HEK293 (cell line): ENCODE measurements at regions not wholly inside any gene's neighbourhood (a gene's known extent, or its start where the extent isn't known, plus 50 kb on each side); places are given as distances from the start of the nearest gene placed in this dataset.

Source experiments
- CTCF ChIA-PET: fragments of 350-600 bp; formaldehyde crosslinking; extraction: SDS; loops from one replicate; lab custom pipeline; 2021; ENCODE audit warnings: antibody characterized with exemption; lab: Yijun Ruan, JAX
- POLR2A ChIA-PET: fragments of 300-600 bp; formaldehyde crosslinking; extraction: SDS; loops from one replicate; lab custom pipeline; 2020; ENCODE audit warnings: antibody characterized with exemption, inconsistent platforms; lab: Yijun Ruan, JAX
- H3K27ac ChIP-seq: fragments of 200-500 bp; sonication (Bioruptor generic); 2 replicates; pipeline ENCODE4 v1.5.1; 2014; ENCODE audit warnings: low read depth, low read length, control low read depth, inconsistent platforms; ENCODE audit errors: extremely low read depth
- H3K36me3 ChIP-seq, 2 experiments: fragments of 200-500 bp in 1 of 2; sonication (Bioruptor generic) in 1 of 2; 1 replicate in 1 of 2; 2 replicates in 1 of 2; pipeline ENCODE4 v1.5.1; 2014 to 2017; ENCODE audit warnings: inconsistent platforms in 2 of 2, low read length in 2 of 2; ENCODE audit not compliant: control insufficient read depth in 2 of 2, insufficient read depth in 1 of 2
- H3K4me1 ChIP-seq: fragments of 200-500 bp; sonication (Bioruptor generic); 2 replicates; pipeline ENCODE4 v1.5.1; 2014; ENCODE audit warnings: mild to moderate bottlenecking, low read length, inconsistent platforms; ENCODE audit not compliant: control insufficient read depth, insufficient read depth
- H3K4me3 ChIP-seq: 2 replicates; pipeline ENCODE4 v1.5.1; 2011; ENCODE audit warnings: low read depth, mild to moderate bottlenecking, control low read depth, low read length, moderate library complexity
- H3K9me3 ChIP-seq: fragments of 200-500 bp; sonication (Bioruptor generic); 2 replicates; pipeline ENCODE4 v1.5.1; 2014; ENCODE audit warnings: low read depth, low read length, inconsistent platforms; ENCODE audit not compliant: control insufficient read depth, insufficient read depth
- ATF2 ChIP-seq: fragments of 450-650 bp; formaldehyde crosslinking; IDR thresholded peaks from 2 replicates; pipeline ENCODE4 v1.5.1; 2016; ENCODE audit warnings: missing biosample characterization, missing genetic modification characterization, low read depth
- CTCF ChIP-seq: fragments of 450-650 bp; formaldehyde crosslinking; IDR thresholded peaks from 2 replicates; pipeline ENCODE4 v1.5.1; 2016; ENCODE audit warnings: missing biosample characterization, missing genetic modification characterization
- MZF1 ChIP-seq: fragments of 450-650 bp; formaldehyde crosslinking; IDR thresholded peaks from 2 replicates; pipeline ENCODE4 v1.5.1; 2017; ENCODE audit warnings: missing biosample characterization, missing genetic modification characterization, borderline replicate concordance
- PRDM1 ChIP-seq: fragments of 450-650 bp; formaldehyde crosslinking; IDR thresholded peaks from 2 replicates; pipeline ENCODE4; 2016; ENCODE audit warnings: missing biosample characterization, missing genetic modification characterization
- SCRT2 ChIP-seq: fragments of 450-650 bp; formaldehyde crosslinking; IDR thresholded peaks from 2 replicates; pipeline ENCODE4 v1.5.1; 2016; ENCODE audit warnings: missing biosample characterization, missing genetic modification characterization
- ZBTB17 ChIP-seq: fragments of 450-650 bp; formaldehyde crosslinking; IDR thresholded peaks from 2 replicates; pipeline ENCODE4 v1.5.1; 2016; ENCODE audit warnings: missing biosample characterization, missing genetic modification characterization
- ZBTB49 ChIP-seq: fragments of 450-650 bp; formaldehyde crosslinking; IDR thresholded peaks from 2 replicates; pipeline ENCODE4 v1.5.1; 2016; ENCODE audit warnings: missing biosample characterization, missing genetic modification characterization, low read depth
- ZNF10 ChIP-seq: fragments of 450-650 bp; formaldehyde crosslinking; IDR thresholded peaks from 2 replicates; pipeline ENCODE4 v1.5.1; 2017; ENCODE audit warnings: missing biosample characterization, missing genetic modification characterization
- ZNF221 ChIP-seq: fragments of 450-650 bp; formaldehyde crosslinking; IDR thresholded peaks from 2 replicates; pipeline ENCODE4 v1.5.1; 2017; ENCODE audit warnings: missing biosample characterization, missing genetic modification characterization, borderline replicate concordance
- ZNF239 ChIP-seq: fragments of 450-650 bp; formaldehyde crosslinking; IDR thresholded peaks from 2 replicates; pipeline ENCODE4 v1.5.1; 2016; ENCODE audit warnings: missing biosample characterization, missing genetic modification characterization
- ZNF292 ChIP-seq: fragments of 450-650 bp; formaldehyde crosslinking; IDR thresholded peaks from 2 replicates; pipeline ENCODE4 v1.5.1; 2016; ENCODE audit warnings: low read depth, missing biosample characterization, missing genetic modification characterization, borderline replicate concordance
- ZNF510 ChIP-seq: fragments of 450-650 bp; formaldehyde crosslinking; IDR thresholded peaks from 2 replicates; pipeline ENCODE4 v1.5.1; 2018; ENCODE audit warnings: mild to moderate bottlenecking, missing genetic modification characterization, missing biosample characterization; ENCODE audit not compliant: insufficient replicate concordance
- ZNF513 ChIP-seq: fragments of 450-650 bp; IDR thresholded peaks from 2 replicates; pipeline ENCODE4 v1.5.1; 2018; ENCODE audit warnings: missing biosample characterization, missing genetic modification characterization
- ZNF548 ChIP-seq: fragments of 450-650 bp; formaldehyde crosslinking; IDR thresholded peaks from 2 replicates; pipeline ENCODE4 v1.5.1; 2016; ENCODE audit warnings: missing biosample characterization, missing genetic modification characterization
- ZNF555 ChIP-seq: fragments of 450-650 bp; formaldehyde crosslinking; conservative IDR thresholded peaks from 2 replicates; pipeline ENCODE4 v1.5.1; 2017; ENCODE audit warnings: missing biosample characterization, mild to moderate bottlenecking, missing genetic modification characterization, inconsistent platforms
- ZNF654 ChIP-seq: fragments of 450-650 bp; formaldehyde crosslinking; IDR thresholded peaks from 2 replicates; pipeline ENCODE4 v1.5.1; 2016; ENCODE audit warnings: low read depth, missing biosample characterization, missing genetic modification characterization
- ZNF660 ChIP-seq: fragments of 450-650 bp; IDR thresholded peaks from 2 replicates; pipeline ENCODE4 v1.5.1; 2018; ENCODE audit warnings: missing biosample characterization, mild to moderate bottlenecking, missing genetic modification characterization
- ZNF704 ChIP-seq: fragments of 450-650 bp; formaldehyde crosslinking; IDR thresholded peaks from 2 replicates; pipeline ENCODE4 v1.5.1; 2016; ENCODE audit warnings: missing biosample characterization, missing genetic modification characterization
- ZNF747 ChIP-seq: fragments of 450-650 bp; formaldehyde crosslinking; IDR thresholded peaks from 2 replicates; pipeline ENCODE4 v1.5.1; 2016; ENCODE audit warnings: missing biosample characterization, missing genetic modification characterization
- ZSCAN18 ChIP-seq: fragments of 450-650 bp; formaldehyde crosslinking; IDR thresholded peaks from 2 replicates; pipeline ENCODE4 v1.5.1; 2016; ENCODE audit warnings: missing biosample characterization, missing genetic modification characterization

- no peak for TF ChIP-seq ZNF704 (tag by site-specific recombination)
- no peak for TF ChIP-seq ZNF510 (tag by site-specific recombination)
- no peak for TF ChIP-seq ZNF548 (tag by site-specific recombination)
- no peak for TF ChIP-seq ZNF292 (tag by site-specific recombination)
- no peak for TF ChIP-seq ZNF747 (tag by site-specific recombination)
- TF ChIP-seq ZNF555: no peak
- TF ChIP-seq ZNF513 (tag by site-specific recombination): no peak
- TF ChIP-seq, all 188 proteins: peak for 0
These were observed 207.7 kb upstream of the FANCL start (continued) for GRCh38 chr2:58448845-58449244.

GRCh38 chr2:58448065-58448507, 207.0 kb upstream of the FANCL start:
- TF ChIP-seq ZSCAN18 (tag by site-specific recombination): no peak
- 0 out of 2 replicates have a peak, but pooled peaks have one; percentile 38 for TF ChIP-seq MZF1 (tag by site-specific recombination)
- TF ChIP-seq ZBTB49: no peak
- no peak for TF ChIP-seq SCRT2 (tag by site-specific recombination)
- no peak for TF ChIP-seq ZNF239 (tag by site-specific recombination)
- TF ChIP-seq ATF2 (tag by site-specific recombination): no peak
- 0 out of 2 replicates have a peak, but pooled peaks have one; percentile 23 for TF ChIP-seq ZNF10 (tag by site-specific recombination)
- TF ChIP-seq CTCF (tag by site-specific recombination): peak; percentile 85
- TF ChIP-seq ZNF221: no peak
- peak; percentile 42; the same call in 1 of the 2 replicates for TF ChIP-seq ZBTB17 (tag by site-specific recombination)
- peak; percentile 59 for TF ChIP-seq ZNF654 (tag by site-specific recombination)
- 0 out of 2 replicates have a peak, but pooled peaks have one; percentile 31 for TF ChIP-seq ZNF660
- TF ChIP-seq PRDM1 (tag by site-specific recombination): peak; percentile 65
- CTCF ChIA-PET: interaction anchor here (0.6 to 2.0 kb wide), 18 partner anchors 8 to 893 kb away, joined by 3 to 13 read pairs (median 3); no protein-coding TSS in a partner anchor
- Histone ChIP-seq H3K4me3 (no peak overlapping the region), H3K4me1 (no peaks in the 10 kb centered on the region), H3K27ac (no peak overlapping the region), H3K9me3 (no peaks in the 10 kb centered on the region), H3K36me3 (no peaks in the 10 kb centered on the region)
- POLR2A ChIA-PET: interaction anchor here (1.0 kb wide), 1 partner anchor 20 kb away, joined by 3 read pairs; no protein-coding TSS in a partner anchor
